Neural cell (in vitro differentiated cells): ENCODE measurements at regions not wholly inside any gene's neighbourhood (a gene's known extent, or its start where the extent isn't known, plus 50 kb on each side); places are given as distances from the start of the nearest gene placed in this dataset.

Experiments
- CTCF ChIP-seq: fragments of 450-650 bp; IDR thresholded peaks from 2 replicates; pipeline ENCODE4 v1.5.1; 2014; ENCODE audit warnings: antibody characterized with exemption, mild to moderate bottlenecking, moderate library complexity; ENCODE audit not compliant: poor library complexity, severe bottlenecking
- EP300 ChIP-seq: fragments of 450-650 bp; conservative IDR thresholded peaks from 2 replicates; pipeline ENCODE4 v1.6.1; 2014; ENCODE audit warnings: antibody characterized with exemption, mild to moderate bottlenecking, moderate library complexity; ENCODE audit not compliant: poor library complexity, severe bottlenecking

GRCh38 chr6:168996356-168996625 lies 257.4 kb downstream of the THBS2 start:
- TF ChIP-seq CTCF (no peak), EP300 (no peak)
